Glutamatergic neuron (in vitro differentiated cells): ENCODE measurements at regions not wholly inside any gene's neighbourhood (a gene's known extent, or its start where the extent isn't known, plus 50 kb on each side); places are given as distances from the start of the nearest gene placed in this dataset.

Experiments
- DNase-seq: peaks from one replicate; pipeline ENCODE4 v3.0.0; 2022
- H3K27ac Mint-ChIP-seq: one replicate; pipeline ENCODE4 v1.8.0; 2020; ENCODE audit warnings: mild to moderate bottlenecking, mixed read lengths, inconsistent platforms; ENCODE audit not compliant: unreplicated experiment
- H3K27me3 Mint-ChIP-seq: one replicate; pipeline ENCODE4 v1.8.0; 2020; ENCODE audit warnings: mild to moderate bottlenecking, moderate library complexity, mixed read lengths, inconsistent platforms; ENCODE audit not compliant: unreplicated experiment
- H3K36me3 Mint-ChIP-seq: one replicate; pipeline ENCODE4 v1.8.0; 2020; ENCODE audit warnings: mild to moderate bottlenecking, mixed read lengths, inconsistent platforms; ENCODE audit not compliant: unreplicated experiment
- H3K4me1 Mint-ChIP-seq: one replicate; pipeline ENCODE4 v1.8.0; 2020; ENCODE audit warnings: mild to moderate bottlenecking, low read depth, mixed read lengths, inconsistent platforms; ENCODE audit not compliant: unreplicated experiment
- H3K4me3 Mint-ChIP-seq: one replicate; pipeline ENCODE4 v1.8.0; 2020; ENCODE audit warnings: mild to moderate bottlenecking, mixed read lengths, inconsistent platforms; ENCODE audit not compliant: unreplicated experiment
- H3K9me3 Mint-ChIP-seq: one replicate; pipeline ENCODE4 v1.8.0; 2020; ENCODE audit warnings: mild to moderate bottlenecking, moderate library complexity, mixed read lengths, inconsistent platforms; ENCODE audit not compliant: unreplicated experiment
- CTCF ChIP-seq: fragments of 200-600 bp; sonication (generic); IDR thresholded peaks from one replicate; pipeline ENCODE4 v1.5.0; 2021; ENCODE audit not compliant: partially characterized antibody, unreplicated experiment

GRCh38 chr21:25421321-25422028 lies 185.8 kb downstream of the MRPL39 start:
- Mint-ChIP-seq H3K27me3 (no peaks in the 10 kb centered on the region), H3K27ac (no peak overlapping the region), H3K9me3 (no peaks in the 10 kb centered on the region), H3K36me3 (no peaks in the 10 kb centered on the region), H3K4me3 (no peak overlapping the region), H3K4me1 (no peaks in the 10 kb centered on the region)
- no peak for TF ChIP-seq CTCF
- DNase-seq = no peak

GRCh38 chr21:25420831-25421230 lies 186.4 kb downstream of the MRPL39 start:
- Mint-ChIP-seq H3K36me3 (no peaks in the 10 kb centered on the region), H3K4me3 (no peak overlapping the region), H3K9me3 (no peaks in the 10 kb centered on the region), H3K27me3 (no peaks in the 10 kb centered on the region), H3K27ac (no peak overlapping the region), H3K4me1 (no peaks in the 10 kb centered on the region)
- DNase-seq = no peak
- no peak for TF ChIP-seq CTCF

GRCh38 chr21:25416669-25417068 lies 190.6 kb downstream of the MRPL39 start:
- H3K9me3 Mint-ChIP-seq = no peaks in the 10 kb centered on the region
- H3K4me3 Mint-ChIP-seq = no peak overlapping the region
- no peak overlapping the region for H3K27ac Mint-ChIP-seq
- no peaks in the 10 kb centered on the region for H3K27me3 Mint-ChIP-seq
- TF ChIP-seq CTCF = no peak
- no peaks in the 10 kb centered on the region for H3K36me3 Mint-ChIP-seq
- peaks cover 2% of the 10 kb centered on the region for H3K4me1 Mint-ChIP-seq
- no peak for DNase-seq

- Mint-ChIP-seq H3K9me3 (no peaks in the 10 kb centered on the region), H3K36me3 (no peaks in the 10 kb centered on the region), H3K4me3 (no peak overlapping the region), H3K27me3 (peaks cover 1% of the 10 kb centered on the region), H3K27ac (no peak overlapping the region), H3K4me1 (peaks cover 9% of the 10 kb centered on the region)
- no peak for TF ChIP-seq CTCF
- no peak for DNase-seq
Measured at GRCh38 chr21:25412100-25412499, 195.2 kb downstream of the MRPL39 start.

GRCh38 chr21:25409978-25410377 lies 197.3 kb downstream of the MRPL39 start:
- DNase-seq = no peak
- Mint-ChIP-seq H3K27me3 (peaks cover 3% of the 10 kb centered on the region), H3K4me1 (peaks cover 9% of the 10 kb centered on the region)

More at GRCh38 chr21:25409978-25410377, 197.3 kb downstream of the MRPL39 start:
- no peaks in the 10 kb centered on the region for H3K36me3 Mint-ChIP-seq
- H3K4me3 Mint-ChIP-seq = no peak overlapping the region
- no peak overlapping the region for H3K27ac Mint-ChIP-seq
- H3K9me3 Mint-ChIP-seq = no peaks in the 10 kb centered on the region
- no peak for TF ChIP-seq CTCF
